SK-N-SH treated with all-trans-retinoic acid at 6 μM for 48 hours (cell line): ENCODE measurements at regions not wholly inside any gene's neighbourhood (a gene's known extent, or its start where the extent isn't known, plus 50 kb on each side); places are given as distances from the start of the nearest gene placed in this dataset.

Experiments
- ATAC-seq: fragments of 200-7000 bp; cut with Tn5 transposase; 3 replicates; pipeline ENCODE4 v1.9.1; 2020; ENCODE audit warnings: mild to moderate bottlenecking, moderate library complexity
- ARNTL ChIP-seq: fragments of 450-650 bp; formaldehyde crosslinking; IDR thresholded peaks from 2 replicates; pipeline ENCODE4 v1.5.0; 2020; ENCODE audit warnings: low read depth, mild to moderate bottlenecking, moderate library complexity, borderline replicate concordance
- BACH2 ChIP-seq: fragments of 250-450 bp; sonication (Bioruptor Pico); IDR thresholded peaks from 2 replicates; pipeline ENCODE4 v1.9.0; 2021; ENCODE audit warnings: mild to moderate bottlenecking, borderline replicate concordance
- CREB5 ChIP-seq: fragments of 250-450 bp; sonication (Bioruptor Pico); IDR thresholded peaks from 2 replicates; pipeline ENCODE4 v1.5.1; 2020; ENCODE audit warnings: low read depth, mild to moderate bottlenecking, moderate library complexity
- CSDC2 ChIP-seq: fragments of 250-450 bp; sonication (Bioruptor Pico); IDR thresholded peaks from 2 replicates; pipeline ENCODE4 v1.5.0; 2020; ENCODE audit warnings: mild to moderate bottlenecking, moderate library complexity
- CSRNP3 ChIP-seq: fragments of 250-450 bp; sonication (Bioruptor Pico); IDR thresholded peaks from 2 replicates; pipeline ENCODE4 v1.5.1; 2021; ENCODE audit warnings: mild to moderate bottlenecking, moderate library complexity
- ESRRG ChIP-seq: fragments of 250-450 bp; sonication (Bioruptor Pico); IDR thresholded peaks from 2 replicates; pipeline ENCODE4 v1.6.1; 2021; ENCODE audit warnings: mild to moderate bottlenecking
- GLIS3 ChIP-seq: fragments of 250-450 bp; sonication (Bioruptor Pico); IDR thresholded peaks from 2 replicates; pipeline ENCODE4 v1.5.0; 2020; ENCODE audit warnings: mild to moderate bottlenecking, moderate library complexity
- ISL1 ChIP-seq: fragments of 250-450 bp; sonication (Bioruptor Pico); IDR thresholded peaks from 2 replicates; pipeline ENCODE4 v2.1.2; 2022; ENCODE audit warnings: mild to moderate bottlenecking, moderate library complexity
- OSR1 ChIP-seq: fragments of 250-450 bp; sonication (Bioruptor Pico); IDR thresholded peaks from 2 replicates; pipeline ENCODE4 v1.8.0; 2022; ENCODE audit warnings: moderate library complexity, mild to moderate bottlenecking, inconsistent platforms
- POU6F1 ChIP-seq: fragments of 250-450 bp; sonication (Bioruptor Pico); IDR thresholded peaks from 2 replicates; pipeline ENCODE4 v1.8.0; 2021; ENCODE audit warnings: low read depth, mild to moderate bottlenecking, moderate library complexity, borderline replicate concordance
- PPARA ChIP-seq: fragments of 250-450 bp; sonication (Bioruptor Pico); IDR thresholded peaks from 2 replicates; pipeline ENCODE4 v1.5.0; 2020; ENCODE audit warnings: mild to moderate bottlenecking, borderline replicate concordance
- SNAI2 ChIP-seq: fragments of 250-450 bp; sonication (Bioruptor Pico); IDR thresholded peaks from 2 replicates; pipeline ENCODE4 v1.5.0; 2020; ENCODE audit warnings: mild to moderate bottlenecking, moderate library complexity
- TCF4 ChIP-seq: fragments of 250-450 bp; sonication (Bioruptor Pico); IDR thresholded peaks from 2 replicates; pipeline ENCODE4 v1.8.0; 2021; ENCODE audit warnings: mild to moderate bottlenecking, moderate library complexity, borderline replicate concordance
- TOX ChIP-seq: fragments of 250-450 bp; sonication (Bioruptor Pico); IDR thresholded peaks from 2 replicates; pipeline ENCODE4 v1.8.0; 2021; ENCODE audit warnings: mild to moderate bottlenecking, moderate library complexity, borderline replicate concordance
- TSHZ2 ChIP-seq: fragments of 250-450 bp; sonication (Bioruptor Pico); IDR thresholded peaks from 2 replicates; pipeline ENCODE4 v1.5.0; 2020; ENCODE audit warnings: mild to moderate bottlenecking, moderate library complexity
- ZC3H10 ChIP-seq: fragments of 250-450 bp; sonication (Bioruptor Pico); IDR thresholded peaks from 2 replicates; pipeline ENCODE4 v1.5.1; 2021; ENCODE audit warnings: mild to moderate bottlenecking, moderate library complexity
- ZFP3 ChIP-seq: fragments of 250-450 bp; sonication (Bioruptor Pico); IDR thresholded peaks from 2 replicates; pipeline ENCODE4 v1.5.0; 2020; ENCODE audit warnings: mild to moderate bottlenecking, moderate library complexity
- ZNF565 ChIP-seq: fragments of 450-650 bp; formaldehyde crosslinking; conservative IDR thresholded peaks from 2 replicates; pipeline ENCODE4 v1.5.0; 2020; ENCODE audit warnings: low read depth, mild to moderate bottlenecking, moderate library complexity
- ZNF70 ChIP-seq: fragments of 450-650 bp; formaldehyde crosslinking; IDR thresholded peaks from 2 replicates; pipeline ENCODE4 v1.5.0; 2020; ENCODE audit warnings: mild to moderate bottlenecking, moderate library complexity
- ZNF8 ChIP-seq: fragments of 450-650 bp; formaldehyde crosslinking; IDR thresholded peaks from 2 replicates; pipeline ENCODE4 v1.5.0; 2020; ENCODE audit warnings: mild to moderate bottlenecking, moderate library complexity

GRCh38 chr4:4637710-4638109 lies 95.9 kb upstream of the STX18 start (continued):
- no peak for TF ChIP-seq ZNF8
- TF ChIP-seq TCF4 (CRISPR knock-in tag): no peak
- TF ChIP-seq CREB5 (CRISPR knock-in tag): no peak
- TF ChIP-seq SNAI2 (CRISPR knock-in tag): no peak
- TF ChIP-seq, all 23 proteins: peak for 0

- TF ChIP-seq SNAI2 (CRISPR knock-in tag): no peak
- no peak for TF ChIP-seq ISL1 (CRISPR knock-in tag)
- TF ChIP-seq CSRNP3: no peak
- no peak for TF ChIP-seq CSDC2 (CRISPR knock-in tag)
- TF ChIP-seq TSHZ2 (CRISPR knock-in tag): no peak
- TF ChIP-seq POU6F1 (CRISPR knock-in tag): no peak
- no peak for TF ChIP-seq ARNTL
- TF ChIP-seq CREB5 (CRISPR knock-in tag): no peak
- no peak for TF ChIP-seq TOX (CRISPR knock-in tag)
- no peak for TF ChIP-seq ESRRG (CRISPR knock-in tag)
- TF ChIP-seq ZNF8: no peak
- no peak for TF ChIP-seq BACH2
- no peak for TF ChIP-seq PPARA (CRISPR knock-in tag)
- TF ChIP-seq ZNF70 (CRISPR knock-in tag): no peak
- no peak for TF ChIP-seq ZNF565 (CRISPR knock-in tag)
- no peak for TF ChIP-seq ZFP3 (CRISPR knock-in tag)
- no peak for TF ChIP-seq TCF4 (CRISPR knock-in tag)
- no peak for TF ChIP-seq ZC3H10 (CRISPR knock-in tag)
- TF ChIP-seq GLIS3 (CRISPR knock-in tag): no peak
- no peak for ATAC-seq
Measured at GRCh38 chr4:4633431-4633830, 91.6 kb upstream of the STX18 start.

- TF ChIP-seq ZNF565 (CRISPR knock-in tag) (no peak), TSHZ2 (CRISPR knock-in tag) (no peak), GLIS3 (CRISPR knock-in tag) (no peak), TCF4 (CRISPR knock-in tag) (no peak), POU6F1 (CRISPR knock-in tag) (no peak), TOX (CRISPR knock-in tag) (no peak), ESRRG (CRISPR knock-in tag) (no peak), OSR1 (CRISPR knock-in tag) (no peak), ZFP3 (CRISPR knock-in tag) (no peak)
- no peak for ATAC-seq
Measured at GRCh38 chr4:4631150-4631549, 89.3 kb upstream of the STX18 start.
